GM18951 (cell line): ENCODE measurements at regions not wholly inside any gene's neighbourhood (a gene's known extent, or its start where the extent isn't known, plus 50 kb on each side); places are given as distances from the start of the nearest gene placed in this dataset.

Experiments used
- POLR2A ChIP-seq: IDR thresholded peaks from 4 replicates; pipeline ENCODE4 v1.6.1; 2011; ENCODE audit warnings: mild to moderate bottlenecking; ENCODE audit not compliant: insufficient read length, insufficient read depth; ENCODE audit errors: extremely low read depth
- in situ Hi-C: fragments of 300-500 bp; cut with MboI; formaldehyde crosslinking; loops from one replicate; pipeline ENCODE4 v1.12.0; 2022; ENCODE audit warnings: low sequenced_read_pairs, mixed read lengths, inconsistent platforms; ENCODE audit not compliant: unreplicated experiment

- no peak for TF ChIP-seq POLR2A
- in situ Hi-C loops = no loop called here
Observed at GRCh38 chr22:34333285-34333684, 413.0 kb upstream of the LARGE1 start.

DNA sequence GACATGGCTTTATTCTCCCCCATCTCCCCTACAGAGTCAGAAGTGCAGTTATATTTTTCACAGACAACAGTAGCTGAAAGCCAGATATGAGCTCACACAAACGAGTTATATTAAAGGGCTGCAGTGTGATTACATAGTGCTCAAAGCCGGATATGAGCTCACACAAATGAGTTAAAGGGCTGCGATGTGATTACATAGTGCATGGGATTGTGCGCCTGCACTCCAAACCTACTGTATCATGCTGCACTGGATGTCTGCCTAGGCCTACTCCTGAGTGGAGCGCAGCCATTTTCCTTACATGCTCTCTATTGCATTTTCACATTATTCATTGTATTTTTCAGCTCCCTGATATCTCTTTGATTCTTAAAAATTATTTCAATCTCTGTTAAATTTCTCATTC, 414.6 kb upstream of the LARGE1 start:
- in situ Hi-C loops = no loop called here
- TF ChIP-seq POLR2A = no peak

DNA sequence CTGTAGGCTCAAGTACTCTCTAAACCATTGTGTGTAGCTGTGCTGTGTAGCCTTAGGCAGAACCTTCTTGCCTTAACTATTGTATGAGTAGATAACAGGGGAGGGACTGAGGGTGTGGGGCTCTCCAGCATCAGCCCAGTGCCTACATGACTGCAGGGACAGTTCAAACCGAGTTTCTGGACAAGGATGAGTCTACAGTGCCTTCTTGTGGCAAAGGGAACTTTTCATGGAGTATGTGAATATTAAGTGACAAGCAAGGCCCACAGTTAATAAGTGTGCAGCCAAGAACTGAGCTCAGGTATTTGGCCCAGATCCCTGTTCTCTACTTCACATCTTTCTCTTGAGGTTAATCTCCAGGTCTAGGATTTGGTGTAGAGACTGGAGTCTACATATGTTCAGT, 424.4 kb upstream of the LARGE1 start:
- TF ChIP-seq POLR2A = no peak
- in situ Hi-C loops = no loop called here

- in situ Hi-C loops = no loop called here
- TF ChIP-seq POLR2A = no peak
Observed at GRCh38 chr22:34354071-34354817, 434.0 kb upstream of the LARGE1 start.

GRCh38 chr22:34356481-34356880, 436.2 kb upstream of the LARGE1 start:
- in situ Hi-C loops = no loop called here
- TF ChIP-seq POLR2A = no peak

DNA sequence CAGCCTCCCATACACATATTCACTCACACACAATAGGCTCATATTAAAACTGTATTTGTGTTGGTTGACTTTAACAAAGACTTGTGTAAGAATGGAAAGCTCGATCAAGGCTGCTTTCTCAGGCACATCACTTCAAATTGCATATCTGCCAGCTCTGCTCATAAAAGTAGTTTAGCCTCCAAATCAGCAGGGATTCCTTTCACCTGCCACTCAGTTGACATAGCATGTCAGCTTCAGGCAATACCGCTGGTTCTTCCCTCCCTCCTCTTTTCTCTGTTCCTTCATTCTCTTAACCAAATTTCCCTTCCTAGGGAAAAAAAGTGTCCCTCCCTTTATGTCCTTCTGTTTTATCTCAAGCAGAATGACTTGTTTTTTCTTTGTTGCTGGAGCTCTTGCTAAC, 450.4 kb upstream of the LARGE1 start:
- in situ Hi-C loops = no loop called here
- no peak for TF ChIP-seq POLR2A

DNA sequence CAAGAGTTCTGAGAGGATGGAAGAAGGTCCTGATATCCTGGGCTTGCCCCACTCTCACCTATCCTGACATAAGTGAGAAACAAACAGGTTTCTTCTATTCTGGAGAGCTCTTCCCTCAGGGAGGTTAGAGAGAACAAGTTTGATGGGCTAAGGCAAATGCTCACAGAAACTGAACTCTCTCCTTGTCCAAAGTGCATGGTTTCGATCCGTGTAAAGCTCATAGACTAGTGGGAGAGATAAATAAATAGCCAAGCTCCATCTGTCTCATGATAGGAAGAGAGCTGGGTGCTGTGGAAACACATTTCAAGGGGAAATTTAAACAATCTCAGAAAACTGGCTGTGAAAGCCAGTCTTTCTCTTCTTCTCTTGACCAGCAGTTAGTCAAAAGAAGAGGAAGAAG, 459.5 kb upstream of the LARGE1 start:
- no peak for TF ChIP-seq POLR2A
- in situ Hi-C loops = no loop called here

- TF ChIP-seq POLR2A = no peak
Observed at GRCh38 chr22:34380532-34380931, 460.3 kb upstream of the LARGE1 start.

DNA sequence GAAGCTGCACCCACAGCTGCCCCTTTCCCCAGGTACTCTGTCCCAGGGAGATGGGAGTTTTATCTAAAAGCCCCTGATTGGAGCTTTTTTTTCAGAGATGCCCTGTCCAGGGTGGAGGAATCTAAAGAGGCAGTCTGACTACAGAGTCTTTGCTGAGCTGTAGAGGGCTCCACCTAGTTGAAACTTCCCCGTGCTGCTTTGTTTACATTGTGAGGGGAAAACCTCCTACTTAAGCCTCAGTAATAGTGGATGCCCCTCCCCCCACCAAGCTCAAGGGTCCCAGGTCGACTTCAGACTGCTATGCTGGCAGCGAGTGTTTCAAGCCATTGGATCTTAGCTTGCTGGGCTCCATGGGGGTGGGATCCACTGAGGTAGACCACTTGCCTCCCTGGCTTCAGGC, 470.1 kb upstream of the LARGE1 start:
- no peak for TF ChIP-seq POLR2A
- in situ Hi-C loops = no loop called here

More at GRCh38 chr22:34380532-34380931, 460.3 kb upstream of the LARGE1 start:
- in situ Hi-C loops = no loop called here

DNA sequence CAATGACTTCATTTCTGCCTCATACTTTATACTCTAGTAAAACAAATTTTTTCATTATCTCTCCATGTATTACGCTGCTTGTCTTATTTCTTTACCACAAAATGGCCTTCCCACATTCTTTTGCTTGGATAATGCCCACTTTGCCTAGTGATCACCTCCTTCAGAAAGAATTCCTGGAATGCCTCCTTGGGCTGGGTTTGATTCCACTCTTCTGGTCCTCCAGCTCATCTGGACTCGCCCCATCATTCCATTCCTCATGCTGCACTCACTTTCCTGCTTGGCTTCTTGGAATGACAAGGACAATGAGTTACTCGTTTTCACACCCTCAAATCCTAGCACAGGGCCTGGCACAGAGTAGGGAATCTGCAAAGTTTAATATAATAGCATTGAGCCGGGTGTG, 475.1 kb upstream of the LARGE1 start:
- in situ Hi-C loops = no loop called here
- no peak for TF ChIP-seq POLR2A

- in situ Hi-C loops = loop anchor here (25.0 kb wide), 1 partner anchor 734 kb away; no protein-coding TSS in a partner anchor
- TF ChIP-seq POLR2A = no peak
Observed at GRCh38 chr22:34403667-34404066, 483.4 kb upstream of the LARGE1 start.

DNA sequence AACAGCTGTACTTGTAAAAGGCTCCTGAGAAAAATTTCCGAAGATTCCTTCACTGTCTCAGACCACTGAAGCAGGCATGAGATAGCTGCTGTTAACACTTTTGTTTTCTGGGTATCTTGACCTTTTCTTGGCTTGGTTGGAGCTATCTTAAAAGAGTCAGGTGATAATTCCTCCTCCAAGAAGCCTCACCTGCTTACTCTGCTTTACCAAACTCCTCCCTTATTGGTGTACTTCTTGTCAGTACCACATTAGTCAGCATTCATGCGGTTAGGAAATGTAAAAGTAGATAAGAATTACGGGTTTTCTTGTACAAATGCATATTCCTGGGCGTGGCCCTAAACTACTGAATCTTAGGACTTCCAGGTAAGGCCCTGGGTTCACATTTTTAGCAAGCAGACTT, 489.8 kb upstream of the LARGE1 start:
- in situ Hi-C loops = loop anchor here (25.0 kb wide), 1 partner anchor 727 kb away; no protein-coding TSS in a partner anchor

DNA sequence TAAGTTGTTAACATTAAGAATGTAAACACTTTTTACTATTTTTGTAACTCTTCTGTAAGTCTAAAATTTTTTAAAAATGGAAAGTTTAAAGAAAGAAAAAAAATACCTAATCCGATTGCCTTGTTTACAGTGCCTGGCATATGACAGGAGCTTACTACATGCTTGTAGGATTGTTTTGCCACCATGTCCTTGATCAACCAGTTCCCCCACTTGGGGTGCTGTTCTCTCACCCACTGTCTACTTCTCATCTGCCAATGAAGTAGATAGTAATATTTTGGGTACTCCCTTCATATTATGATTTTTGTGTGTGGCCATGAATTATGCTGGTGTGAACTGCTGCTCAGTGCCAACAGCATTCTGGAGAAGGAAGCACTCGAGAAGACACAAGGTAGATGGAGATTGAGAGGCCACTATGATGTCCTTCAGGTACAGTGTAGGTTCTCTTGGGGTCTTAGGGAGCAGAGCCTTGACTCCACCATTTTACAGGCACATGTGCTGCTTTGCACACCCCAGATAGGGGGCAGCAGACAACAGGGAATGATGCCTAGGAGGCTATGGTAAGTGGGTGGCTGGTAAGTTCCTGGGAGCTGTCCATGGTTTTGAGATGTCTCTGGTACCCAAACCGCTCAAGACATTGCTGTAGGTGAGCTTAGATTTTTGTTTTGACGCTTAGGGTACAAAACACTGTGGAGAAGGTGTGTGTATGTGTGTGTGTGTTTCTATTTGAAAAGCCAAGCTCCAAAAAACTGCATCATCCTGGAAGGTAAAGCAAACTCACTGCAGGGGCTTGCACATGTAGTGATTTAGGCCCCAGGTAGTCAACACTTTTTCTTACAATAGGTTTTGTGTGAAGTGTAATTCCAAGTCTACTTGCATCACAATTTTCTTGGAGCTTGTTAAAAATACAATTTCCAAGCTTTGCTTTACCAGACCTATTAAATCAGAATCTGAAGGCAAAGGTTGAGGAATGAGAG, 494.5 kb upstream of the LARGE1 start:
- TF ChIP-seq POLR2A = no peak
- in situ Hi-C loops = loop anchor here (25.0 kb wide), 1 partner anchor 723 kb away; no protein-coding TSS in a partner anchor

More for the DNA sequence above, 489.8 kb upstream of the LARGE1 start:
- TF ChIP-seq POLR2A = no peak
